SK-N-SH (cell line): ENCODE measurements at regions not wholly inside any gene's neighbourhood (a gene's known extent, or its start where the extent isn't known, plus 50 kb on each side); places are given as distances from the start of the nearest gene placed in this dataset.

ENCODE experiments used
- CTCF ChIA-PET: fragments of 300-600, 350-600 bp; formaldehyde crosslinking; extraction: SDS; loops from one replicate; lab custom pipeline; 2021; lab: Yijun Ruan, JAX
- POLR2A ChIA-PET: fragments of 350-600 bp; sonication (Branson Sonifier 250); formaldehyde crosslinking; extraction: SDS; loops from one replicate; lab custom pipeline; 2020; ENCODE audit warnings: antibody characterized with exemption, inconsistent platforms; lab: Yijun Ruan, JAX
- DNase-seq: peaks from one replicate; pipeline ENCODE4 v3.0.0; 2012
- H2AFZ ChIP-seq: fragments of 200-600 bp; sonication (generic); 2 replicates; pipeline ENCODE4 v1.8.1; 2016; ENCODE audit warnings: antibody characterized with exemption, mild to moderate bottlenecking, low read depth
- H3F3A ChIP-seq: fragments of 200-600 bp; sonication (generic); replicated peaks from 2 replicates; pipeline ENCODE3; 2016; ENCODE audit warnings: antibody characterized with exemption, mild to moderate bottlenecking; ENCODE audit not compliant: insufficient read depth
- H3K27ac ChIP-seq, 2 experiments: fragments of 200-500 bp in 1 of 2; fragments of 200-600 bp in 1 of 2; sonication (Bioruptor generic) in 1 of 2; sonication (generic), shearing (Covaris generic) in 1 of 2; 2 replicates each; pipeline versions ENCODE4 v1.5.1 to v1.6.1; 2014 to 2016; ENCODE audit warnings: low read depth in 2 of 2, inconsistent platforms in 1 of 2, low read length in 1 of 2, mild to moderate bottlenecking in 1 of 2, mixed read lengths in 1 of 2
- H3K27me3 ChIP-seq: fragments of 200-600 bp; sonication (generic), shearing (Covaris generic); 2 replicates; pipeline ENCODE4 v1.6.1; 2016; ENCODE audit warnings: mixed run types; ENCODE audit not compliant: insufficient read depth
- H3K36me3 ChIP-seq, 2 experiments: fragments of 200-500 bp in 1 of 2; fragments of 200-600 bp in 1 of 2; sonication (Bioruptor generic) in 1 of 2; sonication (generic) in 1 of 2; replicated peaks in 1 of 2; 2 replicates each; pipeline versions ENCODE3 to v1.5.1; 2014 to 2016; ENCODE audit warnings: low read length in 1 of 2, mild to moderate bottlenecking in 1 of 2; ENCODE audit not compliant: insufficient read depth in 2 of 2, control insufficient read depth in 1 of 2
- H3K4me1 ChIP-seq, 2 experiments: fragments of 200-500 bp in 1 of 2; fragments of 200-600 bp in 1 of 2; sonication (Bioruptor generic) in 1 of 2; sonication (generic), shearing (Covaris generic) in 1 of 2; 2 replicates each; pipeline versions ENCODE4 v1.5.1 to v1.6.1; 2014 to 2016; ENCODE audit warnings: low read depth in 1 of 2, low read length in 1 of 2, mixed run types in 1 of 2; ENCODE audit not compliant: insufficient read depth in 2 of 2, control insufficient read depth in 1 of 2
- H3K4me2 ChIP-seq: fragments of 200-600 bp; sonication (generic), shearing (Covaris generic); 2 replicates; pipeline ENCODE4 v1.6.1; 2017; ENCODE audit warnings: mixed run types
- H3K4me3 ChIP-seq, 2 experiments: fragments of 200-500 bp in 1 of 2; fragments of 200-600 bp in 1 of 2; sonication (Bioruptor generic) in 1 of 2; sonication (generic), shearing (Covaris generic) in 1 of 2; 2 replicates each; pipeline versions ENCODE4 v1.5.1 to v1.8.1; 2014 to 2016; ENCODE audit warnings: low read depth in 2 of 2, inconsistent platforms in 1 of 2, low read length in 1 of 2, mild to moderate bottlenecking in 1 of 2, mixed read lengths in 1 of 2, moderate library complexity in 1 of 2
- H3K79me2 ChIP-seq: fragments of 200-600 bp; sonication (generic); 2 replicates; pipeline ENCODE4 v1.8.1; 2017; ENCODE audit warnings: mild to moderate bottlenecking; ENCODE audit not compliant: insufficient read depth
- H3K9ac ChIP-seq: fragments of 200-600 bp; sonication (generic); 2 replicates; pipeline ENCODE4 v1.6.1; 2017; ENCODE audit warnings: mixed run types
- H3K9me2 ChIP-seq: fragments of 200-600 bp; sonication (generic); 2 replicates; pipeline ENCODE4 v1.6.1; 2017; ENCODE audit warnings: mixed run types
- H3K9me3 ChIP-seq: fragments of 200-600 bp; sonication (generic); 2 replicates; pipeline ENCODE4 v1.6.1; 2017; ENCODE audit warnings: mixed run types, mild to moderate bottlenecking, moderate library complexity
- H4K20me1 ChIP-seq: fragments of 200-600 bp; sonication (generic); 2 replicates; pipeline ENCODE4 v1.6.1; 2017; ENCODE audit warnings: mild to moderate bottlenecking, mixed run types; ENCODE audit not compliant: insufficient read depth
- CHD2 ChIP-seq: fragments of 150-350 bp; IDR thresholded peaks from 2 replicates; pipeline ENCODE4 v1.6.1; 2018; ENCODE audit warnings: low read length; ENCODE audit not compliant: partially characterized antibody
- EP300 ChIP-seq, 2 experiments: IDR thresholded peaks; 2 replicates each; pipeline versions ENCODE4 v1.4.0 to v1.6.1; 2012; ENCODE audit warnings: borderline replicate concordance in 1 of 2, low read depth in 1 of 2, low read length in 1 of 2
- EZH2phosphoT487 ChIP-seq: fragments of 200-600 bp; sonication (generic); IDR thresholded peaks from 2 replicates; pipeline ENCODE4 v1.6.1; 2017; ENCODE audit warnings: low read depth, mixed run types, mild to moderate bottlenecking, antibody characterized with exemption, moderate library complexity, borderline replicate concordance
- GATA2 ChIP-seq: sonication (generic); formaldehyde crosslinking; IDR thresholded peaks from 2 replicates; pipeline ENCODE4 v1.5.0; 2020; ENCODE audit warnings: mild to moderate bottlenecking, missing genetic modification reagents
- JUND ChIP-seq: IDR thresholded peaks from 2 replicates; pipeline ENCODE4 v1.4.0; 2012
- MAX ChIP-seq: IDR thresholded peaks from 2 replicates; pipeline ENCODE4 v1.4.0; 2012; ENCODE audit warnings: low read depth
- MXI1 ChIP-seq: IDR thresholded peaks from 2 replicates; pipeline ENCODE4 v1.6.1; 2012; ENCODE audit warnings: mild to moderate bottlenecking, low read depth, low read length, improper control_type of control experiment
- NRF1 ChIP-seq: IDR thresholded peaks from 2 replicates; pipeline ENCODE4 v1.6.1; 2012; ENCODE audit warnings: low read depth, mild to moderate bottlenecking, low read length
- POLR2AphosphoS5 ChIP-seq: IDR thresholded peaks from 2 replicates; pipeline ENCODE4 v1.6.1; 2012; ENCODE audit warnings: low read depth, low read length
- RAD21 ChIP-seq: IDR thresholded peaks from 2 replicates; pipeline ENCODE4 v1.6.1; 2012; ENCODE audit warnings: mild to moderate bottlenecking, low read length
- RCOR1 ChIP-seq: fragments of 150-350 bp; IDR thresholded peaks from 2 replicates; pipeline ENCODE4 v1.6.1; 2017; ENCODE audit warnings: antibody characterized with exemption, low read length
- SMC3 ChIP-seq: IDR thresholded peaks from 2 replicates; pipeline ENCODE4 v1.6.1; 2012; ENCODE audit warnings: low read depth, low read length, improper control_type of control experiment
- TAF1 ChIP-seq: IDR thresholded peaks from 2 replicates; pipeline ENCODE4 v1.6.1; 2012; ENCODE audit warnings: low read depth, mild to moderate bottlenecking, low read length, moderate library complexity, borderline replicate concordance
- TCF12 ChIP-seq: IDR thresholded peaks from 2 replicates; pipeline ENCODE4 v1.4.0; 2012
- YY1 ChIP-seq: IDR thresholded peaks from 2 replicates; pipeline ENCODE4 v1.4.0; 2012; ENCODE audit warnings: low read depth, mild to moderate bottlenecking
- WGBS: methylation state at CpG from one replicate; pipeline ENCODE4 v1.1.6; 2017; ENCODE audit warnings: low lambda C conversion rate; 5-methylcytosine and 5-hydroxymethylcytosine counted together
- TF ChIP-seq, protein P1 (sequence below): fragments of 150-350 bp; IDR thresholded peaks from 2 replicates; pipeline ENCODE4 v1.6.1; 2017; ENCODE audit warnings: antibody characterized with exemption, low read length, low read depth, borderline replicate concordance
- TF ChIP-seq, protein P2 (sequence below): IDR thresholded peaks from 2 replicates; pipeline ENCODE4; 2012
- TF ChIP-seq, protein P3 (sequence below): IDR thresholded peaks from 2 replicates; pipeline ENCODE4 v1.4.0; 2012; ENCODE audit warnings: low read depth, borderline replicate concordance
- TF ChIP-seq, protein P4 (sequence below): fragments of 150-350 bp; IDR thresholded peaks from 2 replicates; pipeline ENCODE4 v1.6.1; 2016; ENCODE audit warnings: mild to moderate bottlenecking, low read depth, low read length

- Histone ChIP-seq H3K9ac (no peak overlapping the region), H3K4me1 (no peaks in the 10 kb centered on the region), H3K4me3 (no peak overlapping the region), H3K9me3 (no peaks in the 10 kb centered on the region), H2AFZ (no peak overlapping the region), H3K79me2 (no peaks in the 10 kb centered on the region), H3K27me3 (no peaks in the 10 kb centered on the region), H3K4me2 (no peak overlapping the region), H3F3A (no peaks in the 10 kb centered on the region), H3K27ac (no peak overlapping the region), H4K20me1 (no peaks in the 10 kb centered on the region), H3K9me2 (no peaks in the 10 kb centered on the region), H3K36me3 (no peaks in the 10 kb centered on the region)
- TF ChIP-seq GATA2 (CRISPR knock-in tag), result no peak
- TF ChIP-seq, protein P1, sequence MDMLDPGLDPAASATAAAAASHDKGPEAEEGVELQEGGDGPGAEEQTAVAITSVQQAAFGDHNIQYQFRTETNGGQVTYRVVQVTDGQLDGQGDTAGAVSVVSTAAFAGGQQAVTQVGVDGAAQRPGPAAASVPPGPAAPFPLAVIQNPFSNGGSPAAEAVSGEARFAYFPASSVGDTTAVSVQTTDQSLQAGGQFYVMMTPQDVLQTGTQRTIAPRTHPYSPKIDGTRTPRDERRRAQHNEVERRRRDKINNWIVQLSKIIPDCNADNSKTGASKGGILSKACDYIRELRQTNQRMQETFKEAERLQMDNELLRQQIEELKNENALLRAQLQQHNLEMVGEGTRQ, result no peak
- TF ChIP-seq EZH2phosphoT487, result no peak
- TF ChIP-seq RCOR1, result no peak
- no peak for TF ChIP-seq SMC3
- TF ChIP-seq MXI1, result no peak
- no peak for TF ChIP-seq JUND
- no peak for TF ChIP-seq TCF12
- TF ChIP-seq, protein P2, sequence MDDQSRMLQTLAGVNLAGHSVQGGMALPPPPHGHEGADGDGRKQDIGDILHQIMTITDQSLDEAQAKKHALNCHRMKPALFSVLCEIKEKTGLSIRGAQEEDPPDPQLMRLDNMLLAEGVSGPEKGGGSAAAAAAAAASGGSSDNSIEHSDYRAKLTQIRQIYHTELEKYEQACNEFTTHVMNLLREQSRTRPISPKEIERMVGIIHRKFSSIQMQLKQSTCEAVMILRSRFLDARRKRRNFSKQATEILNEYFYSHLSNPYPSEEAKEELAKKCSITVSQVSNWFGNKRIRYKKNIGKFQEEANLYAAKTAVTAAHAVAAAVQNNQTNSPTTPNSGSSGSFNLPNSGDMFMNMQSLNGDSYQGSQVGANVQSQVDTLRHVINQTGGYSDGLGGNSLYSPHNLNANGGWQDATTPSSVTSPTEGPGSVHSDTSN, result no peak
- TF ChIP-seq, protein P3, sequence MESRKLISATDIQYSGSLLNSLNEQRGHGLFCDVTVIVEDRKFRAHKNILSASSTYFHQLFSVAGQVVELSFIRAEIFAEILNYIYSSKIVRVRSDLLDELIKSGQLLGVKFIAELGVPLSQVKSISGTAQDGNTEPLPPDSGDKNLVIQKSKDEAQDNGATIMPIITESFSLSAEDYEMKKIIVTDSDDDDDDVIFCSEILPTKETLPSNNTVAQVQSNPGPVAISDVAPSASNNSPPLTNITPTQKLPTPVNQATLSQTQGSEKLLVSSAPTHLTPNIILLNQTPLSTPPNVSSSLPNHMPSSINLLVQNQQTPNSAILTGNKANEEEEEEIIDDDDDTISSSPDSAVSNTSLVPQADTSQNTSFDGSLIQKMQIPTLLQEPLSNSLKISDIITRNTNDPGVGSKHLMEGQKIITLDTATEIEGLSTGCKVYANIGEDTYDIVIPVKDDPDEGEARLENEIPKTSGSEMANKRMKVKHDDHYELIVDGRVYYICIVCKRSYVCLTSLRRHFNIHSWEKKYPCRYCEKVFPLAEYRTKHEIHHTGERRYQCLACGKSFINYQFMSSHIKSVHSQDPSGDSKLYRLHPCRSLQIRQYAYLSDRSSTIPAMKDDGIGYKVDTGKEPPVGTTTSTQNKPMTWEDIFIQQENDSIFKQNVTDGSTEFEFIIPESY, result no peak
- TF ChIP-seq EP300 (IDR thresholded peaks at IDR 0.05; ENCODE audit: borderline replicate concordance in 1 of 2, low read depth in 1 of 2, low read length in 1 of 2), result no peak
- no peak for TF ChIP-seq CHD2
- no peak for TF ChIP-seq NRF1
- no peak for TF ChIP-seq MAX
- TF ChIP-seq YY1, result no peak
- TF ChIP-seq, protein P4, sequence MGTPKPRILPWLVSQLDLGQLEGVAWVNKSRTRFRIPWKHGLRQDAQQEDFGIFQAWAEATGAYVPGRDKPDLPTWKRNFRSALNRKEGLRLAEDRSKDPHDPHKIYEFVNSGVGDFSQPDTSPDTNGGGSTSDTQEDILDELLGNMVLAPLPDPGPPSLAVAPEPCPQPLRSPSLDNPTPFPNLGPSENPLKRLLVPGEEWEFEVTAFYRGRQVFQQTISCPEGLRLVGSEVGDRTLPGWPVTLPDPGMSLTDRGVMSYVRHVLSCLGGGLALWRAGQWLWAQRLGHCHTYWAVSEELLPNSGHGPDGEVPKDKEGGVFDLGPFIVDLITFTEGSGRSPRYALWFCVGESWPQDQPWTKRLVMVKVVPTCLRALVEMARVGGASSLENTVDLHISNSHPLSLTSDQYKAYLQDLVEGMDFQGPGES, result no peak
- TF ChIP-seq RAD21, result no peak
- TF ChIP-seq POLR2AphosphoS5, result no peak
- TF ChIP-seq TAF1, result no peak
- CTCF ChIA-PET, result no interaction called here
- no peak for DNase-seq
- POLR2A ChIA-PET, result no interaction called here
- 53% methylated on average over 10 of the region's 10 CpGs for WGBS
Observed at GRCh38 chr4:34733185-34733941, 1511.0 kb downstream of the ARAP2 start.
